GM12865 (cell line): ENCODE measurements at regions not wholly inside any gene's neighbourhood (a gene's known extent, or its start where the extent isn't known, plus 50 kb on each side); places are given as distances from the start of the nearest gene placed in this dataset.
"Not testable (repeated sequence)": the region's sequence is repeated elsewhere in the genome, so short reads cannot be mapped to it uniquely, and the experiment has no call there.

Experiments
- DNase-seq: peaks from one replicate; pipeline ENCODE4 v3.0.0; 2010; ENCODE audit warnings: low read depth
- H3K4me3 ChIP-seq: 2 replicates; pipeline ENCODE4 v1.5.1; 2011; ENCODE audit warnings: mild to moderate bottlenecking, low read depth, low read length, control low read depth
- TF ChIP-seq, protein P1 (sequence below): IDR thresholded peaks from 2 replicates; pipeline ENCODE4 v1.5.1; 2011; ENCODE audit warnings: low read length, control low read depth, low read depth, inconsistent platforms; ENCODE audit not compliant: insufficient read depth; ENCODE audit errors: missing control alignments

DNA sequence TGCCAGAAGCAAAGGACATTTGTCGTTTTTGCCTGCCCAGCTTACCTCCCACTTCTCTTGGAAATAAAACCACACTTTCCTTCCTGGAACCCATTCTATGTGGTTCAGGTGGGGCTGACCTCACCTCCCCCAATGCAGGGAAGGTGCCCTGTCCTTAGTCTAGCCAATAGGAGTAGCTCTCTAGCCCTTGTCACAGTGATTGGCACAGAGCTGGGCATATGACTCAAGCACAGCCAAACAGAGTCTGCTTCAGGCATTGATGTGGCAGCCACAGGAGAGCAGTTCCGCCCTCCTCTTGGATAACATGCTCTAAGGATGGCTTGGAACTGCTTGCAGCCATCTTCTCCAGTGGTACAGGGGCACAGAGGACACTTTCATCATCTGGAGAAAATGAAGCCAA lies 134.0 kb downstream of the LRIG2 start:
- DNase-seq: no peak
- TF ChIP-seq, protein P1, sequence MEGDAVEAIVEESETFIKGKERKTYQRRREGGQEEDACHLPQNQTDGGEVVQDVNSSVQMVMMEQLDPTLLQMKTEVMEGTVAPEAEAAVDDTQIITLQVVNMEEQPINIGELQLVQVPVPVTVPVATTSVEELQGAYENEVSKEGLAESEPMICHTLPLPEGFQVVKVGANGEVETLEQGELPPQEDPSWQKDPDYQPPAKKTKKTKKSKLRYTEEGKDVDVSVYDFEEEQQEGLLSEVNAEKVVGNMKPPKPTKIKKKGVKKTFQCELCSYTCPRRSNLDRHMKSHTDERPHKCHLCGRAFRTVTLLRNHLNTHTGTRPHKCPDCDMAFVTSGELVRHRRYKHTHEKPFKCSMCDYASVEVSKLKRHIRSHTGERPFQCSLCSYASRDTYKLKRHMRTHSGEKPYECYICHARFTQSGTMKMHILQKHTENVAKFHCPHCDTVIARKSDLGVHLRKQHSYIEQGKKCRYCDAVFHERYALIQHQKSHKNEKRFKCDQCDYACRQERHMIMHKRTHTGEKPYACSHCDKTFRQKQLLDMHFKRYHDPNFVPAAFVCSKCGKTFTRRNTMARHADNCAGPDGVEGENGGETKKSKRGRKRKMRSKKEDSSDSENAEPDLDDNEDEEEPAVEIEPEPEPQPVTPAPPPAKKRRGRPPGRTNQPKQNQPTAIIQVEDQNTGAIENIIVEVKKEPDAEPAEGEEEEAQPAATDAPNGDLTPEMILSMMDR: no peak
- H3K4me3 ChIP-seq: no peak overlapping the region

DNA sequence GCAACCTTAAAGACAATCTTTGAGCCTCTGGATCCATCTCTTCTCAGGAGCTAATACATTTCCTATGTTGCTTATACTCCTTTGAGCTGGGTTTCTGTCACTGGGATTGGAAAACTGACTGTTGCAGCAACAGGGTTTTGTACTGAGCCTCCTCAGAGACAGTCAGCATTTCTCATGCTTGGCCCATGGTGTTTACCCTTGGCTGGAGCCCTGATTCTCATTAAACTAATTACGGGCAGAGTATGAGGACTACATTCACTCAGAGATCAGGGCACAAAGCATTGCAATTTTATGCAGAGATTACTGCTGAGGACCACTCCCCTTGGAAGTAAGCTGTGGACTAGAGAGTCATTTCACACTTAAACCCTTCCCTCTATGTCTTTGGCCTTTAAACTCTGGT lies 134.5 kb downstream of the LRIG2 start:
- TF ChIP-seq, protein P1: no peak

DNA sequence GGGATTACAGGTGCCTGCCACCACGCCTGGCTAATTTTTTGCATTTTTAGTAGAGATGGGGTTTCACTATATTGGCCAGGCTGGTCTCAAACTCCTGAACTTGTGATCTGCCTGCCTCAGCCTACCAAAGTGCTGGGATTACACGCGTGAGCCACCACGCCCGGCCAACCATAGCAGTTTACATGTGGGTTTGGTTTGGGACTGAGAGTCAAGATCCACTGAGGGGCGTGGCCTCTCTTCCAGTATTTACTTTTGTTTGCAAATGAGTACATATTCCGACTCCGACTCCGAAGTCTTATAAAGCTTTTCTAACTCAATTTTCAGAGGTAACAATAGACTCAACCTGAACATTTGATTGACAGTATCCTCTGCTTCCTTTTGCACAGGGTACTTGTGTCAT lies 135.4 kb downstream of the LRIG2 start:
- not testable (repeated sequence) for DNase-seq, H3K4me3 ChIP-seq

More for the DNA sequence above, 134.5 kb downstream of the LRIG2 start:
- H3K4me3 ChIP-seq: no peak overlapping the region
- no peak for DNase-seq

DNA sequence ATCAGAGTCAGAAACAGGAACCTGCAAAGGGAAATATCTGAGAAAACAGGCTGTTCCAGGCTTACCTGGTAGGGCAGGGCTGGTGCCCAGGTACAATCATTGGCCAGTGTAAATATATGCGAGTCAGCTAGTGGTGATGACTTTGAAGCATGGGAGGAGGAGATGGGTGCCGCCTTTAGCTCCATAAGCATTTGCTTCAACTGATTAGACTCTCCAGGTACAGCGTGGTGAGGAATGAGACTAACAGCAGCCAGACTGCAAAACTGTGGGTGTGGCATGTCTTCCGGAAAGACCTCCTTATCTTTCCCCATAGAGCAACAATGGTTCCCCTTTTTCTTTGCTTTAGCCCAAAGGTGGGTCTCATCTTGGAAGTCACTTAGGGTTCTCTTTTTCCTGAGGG lies 137.2 kb downstream of the LRIG2 start:
- TF ChIP-seq, protein P1: no peak
- H3K4me3 ChIP-seq: no peak overlapping the region
- peak; percentile 17 for DNase-seq

DNA sequence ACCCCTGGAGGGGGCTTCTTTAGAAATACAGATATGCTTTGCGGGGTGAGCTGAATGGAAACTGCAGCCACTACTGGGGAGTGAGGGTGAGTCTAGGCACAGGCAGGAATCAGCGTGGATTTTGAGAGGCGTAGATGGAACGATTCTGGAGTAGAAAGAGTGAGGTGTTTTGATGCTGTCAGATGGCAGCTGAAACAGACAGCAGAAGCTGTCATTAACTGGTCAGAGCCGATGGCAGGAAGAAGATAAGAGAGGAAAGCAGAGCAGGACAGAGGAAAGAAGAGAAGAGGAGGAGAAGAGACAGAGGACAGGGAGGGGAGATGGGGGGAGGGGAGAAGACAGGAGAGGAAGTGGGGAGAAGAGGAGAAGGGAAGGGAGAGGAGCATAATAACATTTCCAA lies 138.5 kb downstream of the LRIG2 start:
- TF ChIP-seq, protein P1: no peak
- DNase-seq: no peak
- H3K4me3 ChIP-seq: no peak overlapping the region

DNA sequence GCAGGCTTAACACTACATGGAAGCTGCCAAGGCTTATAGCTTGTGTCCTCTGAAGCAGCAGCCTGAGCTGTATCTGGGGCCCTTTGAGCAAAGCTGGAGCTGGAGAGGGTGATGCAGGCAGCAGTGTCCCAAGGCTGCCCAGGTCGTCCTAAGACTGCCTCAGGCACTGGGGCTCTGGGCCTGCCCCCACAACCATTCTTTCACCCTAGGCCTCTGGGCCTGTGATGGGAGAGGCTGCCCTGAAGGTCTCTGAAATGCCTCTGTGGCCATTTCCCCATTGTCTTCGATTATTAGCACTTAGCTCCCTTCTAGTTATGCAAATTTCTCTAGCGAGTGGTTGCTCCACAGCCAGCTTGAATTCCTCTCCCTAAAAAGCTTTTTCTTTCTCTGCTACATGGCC lies 142.0 kb downstream of the LRIG2 start:
- no peak overlapping the region for H3K4me3 ChIP-seq
- TF ChIP-seq, protein P1: no peak
- DNase-seq: no peak

DNA sequence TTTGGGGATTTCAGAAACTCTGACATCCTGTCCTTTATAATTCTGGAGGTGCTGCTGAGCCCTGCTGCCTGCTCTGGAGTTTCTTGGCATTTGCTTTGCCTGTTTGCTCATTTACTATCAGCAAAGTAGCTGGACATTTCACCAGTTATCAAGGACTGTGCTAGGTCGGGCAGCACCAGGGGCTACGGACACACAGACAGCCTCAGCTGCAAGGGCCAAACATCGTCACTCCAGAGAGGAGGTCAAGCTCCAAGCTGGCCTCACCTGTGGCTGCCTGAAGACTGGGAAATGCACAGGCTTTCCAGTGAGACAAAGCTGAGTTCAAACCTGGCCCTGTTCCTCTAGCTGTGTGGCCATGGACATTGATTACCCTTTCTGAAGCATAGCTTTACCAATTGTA lies 143.7 kb downstream of the LRIG2 start:
- no peak for DNase-seq
- no peak overlapping the region for H3K4me3 ChIP-seq
- TF ChIP-seq, protein P1: no peak
